Panc1 (cell line): ENCODE measurements at regions not wholly inside any gene's neighbourhood (a gene's known extent, or its start where the extent isn't known, plus 50 kb on each side); places are given as distances from the start of the nearest gene placed in this dataset.

Source experiments
- ATAC-seq: fragments of 200-7000 bp; cut with Tn5 transposase; 2 replicates; pipeline ENCODE4 v1.9.1; 2020; ENCODE audit warnings: mild to moderate bottlenecking, moderate library complexity
- BruUV-seq: library from RNA; stranded (reverse); fragments of 400-500 nt; replicated peaks from 2 replicates; lab custom pipeline; 2021; lab: Mats Ljungman, UMichigan
- CTCF ChIA-PET: fragments of 300-600 bp; sonication (Branson Sonifier 250); formaldehyde crosslinking; loops from one replicate; lab custom pipeline; 2022; ENCODE audit warnings: antibody characterized with exemption; lab: Charles Lee
- POLR2A ChIA-PET: fragments of 300-600 bp; sonication (Branson Sonifier 250); formaldehyde crosslinking; loops from one replicate; lab custom pipeline; 2022; ENCODE audit warnings: antibody characterized with exemption; lab: Charles Lee
- DNase-seq: peaks from one replicate; pipeline ENCODE4 v3.0.0-alpha.2; 2010; ENCODE audit warnings: low read depth, low spot score
- H3K27ac ChIP-seq: 2 replicates; pipeline ENCODE4 v1.5.1; 2011; ENCODE audit warnings: mild to moderate bottlenecking, low read length, inconsistent platforms
- H3K27me3 ChIP-seq: fragments of 200-500 bp; sonication (Bioruptor generic); 2 replicates; pipeline ENCODE4 v1.6.0; 2014; ENCODE audit warnings: low read length, inconsistent platforms; ENCODE audit not compliant: control insufficient read depth, insufficient read depth
- H3K36me3 ChIP-seq: fragments of 200-500 bp; sonication (Bioruptor generic); 2 replicates; pipeline ENCODE4 v1.5.1; 2014; ENCODE audit warnings: inconsistent platforms, mild to moderate bottlenecking, low read length, moderate library complexity; ENCODE audit not compliant: control insufficient read depth, insufficient read depth
- H3K4me1 ChIP-seq: 2 replicates; pipeline ENCODE4 v1.5.1; 2011; ENCODE audit warnings: inconsistent platforms, mild to moderate bottlenecking, low read length, moderate library complexity; ENCODE audit not compliant: control insufficient read depth, insufficient read depth
- H3K4me3 ChIP-seq, 2 experiments: 2 replicates each; pipeline ENCODE4 v1.5.1; 2011 to 2012; ENCODE audit warnings: low read depth in 2 of 2, low read length in 2 of 2, mild to moderate bottlenecking in 2 of 2, inconsistent platforms in 1 of 2, moderate library complexity in 1 of 2
- H3K9me3 ChIP-seq: fragments of 200-500 bp; sonication (Bioruptor generic); 2 replicates; pipeline ENCODE4 v1.5.1; 2014; ENCODE audit warnings: low read depth, mild to moderate bottlenecking, inconsistent platforms, low read length, moderate library complexity; ENCODE audit not compliant: control insufficient read depth, insufficient read depth
- CTCF ChIP-seq: fragments of 450-650 bp; IDR thresholded peaks from 2 replicates; pipeline ENCODE4 v1.5.1; 2017; ENCODE audit warnings: mild to moderate bottlenecking
- POLR2AphosphoS5 ChIP-seq: IDR thresholded peaks from 2 replicates; pipeline ENCODE4 v1.6.1; 2012; ENCODE audit warnings: mild to moderate bottlenecking, low read depth, low read length, moderate library complexity
- SIN3A ChIP-seq: IDR thresholded peaks from 2 replicates; pipeline ENCODE4 v1.6.1; 2012; ENCODE audit warnings: low read depth, mild to moderate bottlenecking, low read length, moderate library complexity, borderline replicate concordance; ENCODE audit not compliant: insufficient read depth
- TCF7L2 ChIP-seq: IDR thresholded peaks from 2 replicates; pipeline ENCODE4 v1.6.1; 2011; ENCODE audit warnings: mild to moderate bottlenecking, low read depth, low read length, inconsistent platforms
- in situ Hi-C: cut with HindIII; loops from 2 replicates; pipeline ENCODE4 v1.10.0; 2016; ENCODE audit warnings: low sequenced_read_pairs, low pct_unique_long_range_greater_than_20kb
- intact Hi-C: fragments of 100-400 bp; cut with micrococcal nuclease; formaldehyde crosslinking; loops from one replicate; pipeline ENCODE4 v1.10.0; 2022; ENCODE audit not compliant: unreplicated experiment
- TF ChIP-seq, protein P1 (sequence below), 2 experiments: IDR thresholded peaks; 2 replicates each; pipeline ENCODE4 v1.6.1; 2011 to 2012; ENCODE audit warnings: low read depth in 2 of 2, control low read depth in 1 of 2, low read length in 1 of 2, mild to moderate bottlenecking in 1 of 2, moderate library complexity in 1 of 2; ENCODE audit not compliant: insufficient read depth in 1 of 2

DNA sequence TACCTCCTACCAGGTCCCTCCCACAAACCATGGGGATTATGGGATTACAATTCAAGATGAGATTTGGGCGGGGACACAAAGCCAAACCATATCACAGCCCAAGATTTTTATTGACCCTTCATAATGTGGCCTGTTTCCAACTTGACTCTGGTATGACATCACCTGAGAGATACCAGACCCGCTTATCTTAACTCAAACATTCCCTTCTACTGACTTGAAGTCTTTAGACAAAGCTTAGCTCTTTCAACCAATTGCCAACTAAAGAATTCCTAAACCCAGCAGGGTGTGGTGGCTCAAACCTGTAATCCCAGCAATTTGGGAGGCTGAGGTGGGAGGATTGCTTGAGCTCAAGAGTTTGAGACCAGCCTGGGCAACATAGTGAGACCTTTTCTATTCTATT is 67.9 kb downstream of the CLRN3 start:
- ATAC-seq (no peak), DNase-seq (no peak)
- Histone ChIP-seq H3K27me3 (no peaks in the 10 kb centered on the region), H3K36me3 (no peaks in the 10 kb centered on the region), H3K27ac (no peak overlapping the region), H3K4me1 (no peaks in the 10 kb centered on the region), H3K9me3 (no peaks in the 10 kb centered on the region), H3K4me3 (no peak overlapping the region)
- POLR2A ChIA-PET, result no interaction called here
- CTCF ChIA-PET, result no interaction called here
- intact Hi-C loops, result no loop called here
- TF ChIP-seq CTCF (no peak), SIN3A (no peak), TCF7L2 (no peak), POLR2AphosphoS5 (no peak)
- TF ChIP-seq, protein P1, sequence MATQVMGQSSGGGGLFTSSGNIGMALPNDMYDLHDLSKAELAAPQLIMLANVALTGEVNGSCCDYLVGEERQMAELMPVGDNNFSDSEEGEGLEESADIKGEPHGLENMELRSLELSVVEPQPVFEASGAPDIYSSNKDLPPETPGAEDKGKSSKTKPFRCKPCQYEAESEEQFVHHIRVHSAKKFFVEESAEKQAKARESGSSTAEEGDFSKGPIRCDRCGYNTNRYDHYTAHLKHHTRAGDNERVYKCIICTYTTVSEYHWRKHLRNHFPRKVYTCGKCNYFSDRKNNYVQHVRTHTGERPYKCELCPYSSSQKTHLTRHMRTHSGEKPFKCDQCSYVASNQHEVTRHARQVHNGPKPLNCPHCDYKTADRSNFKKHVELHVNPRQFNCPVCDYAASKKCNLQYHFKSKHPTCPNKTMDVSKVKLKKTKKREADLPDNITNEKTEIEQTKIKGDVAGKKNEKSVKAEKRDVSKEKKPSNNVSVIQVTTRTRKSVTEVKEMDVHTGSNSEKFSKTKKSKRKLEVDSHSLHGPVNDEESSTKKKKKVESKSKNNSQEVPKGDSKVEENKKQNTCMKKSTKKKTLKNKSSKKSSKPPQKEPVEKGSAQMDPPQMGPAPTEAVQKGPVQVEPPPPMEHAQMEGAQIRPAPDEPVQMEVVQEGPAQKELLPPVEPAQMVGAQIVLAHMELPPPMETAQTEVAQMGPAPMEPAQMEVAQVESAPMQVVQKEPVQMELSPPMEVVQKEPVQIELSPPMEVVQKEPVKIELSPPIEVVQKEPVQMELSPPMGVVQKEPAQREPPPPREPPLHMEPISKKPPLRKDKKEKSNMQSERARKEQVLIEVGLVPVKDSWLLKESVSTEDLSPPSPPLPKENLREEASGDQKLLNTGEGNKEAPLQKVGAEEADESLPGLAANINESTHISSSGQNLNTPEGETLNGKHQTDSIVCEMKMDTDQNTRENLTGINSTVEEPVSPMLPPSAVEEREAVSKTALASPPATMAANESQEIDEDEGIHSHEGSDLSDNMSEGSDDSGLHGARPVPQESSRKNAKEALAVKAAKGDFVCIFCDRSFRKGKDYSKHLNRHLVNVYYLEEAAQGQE (IDR thresholded peaks at IDR 0.05; ENCODE audit: insufficient read depth in 1 of 2, low read depth in 2 of 2, low read length in 1 of 2), result no peak
- in situ Hi-C loops, result no loop called here
- BruUV-seq, result no TSS peak

GRCh38 chr10:127826154-127826725 is 66.5 kb downstream of the CLRN3 start:
- H3K36me3 ChIP-seq, result no peaks in the 10 kb centered on the region
- H3K4me3 ChIP-seq, result no peak overlapping the region
- in situ Hi-C loops, result no loop called here
- DNase-seq (no peak), ATAC-seq (no peak)
- TF ChIP-seq CTCF (no peak), POLR2AphosphoS5 (no peak), TCF7L2 (no peak), SIN3A (no peak)
- TF ChIP-seq, protein P1 (IDR thresholded peaks at IDR 0.05; ENCODE audit: insufficient read depth in 1 of 2, low read depth in 2 of 2, low read length in 1 of 2), result no peak
- CTCF ChIA-PET, result no interaction called here
- POLR2A ChIA-PET, result no interaction called here
- intact Hi-C loops, result no loop called here
- no peaks in the 10 kb centered on the region for H3K4me1 ChIP-seq
- peaks cover 2% of the 10 kb centered on the region; the same call in 1 of the 2 replicates for H3K27me3 ChIP-seq
- BruUV-seq, result no TSS peak
- no peak overlapping the region for H3K27ac ChIP-seq
- H3K9me3 ChIP-seq, result no peaks in the 10 kb centered on the region
